ENCODE measurements at regions not wholly inside any gene's neighbourhood (a gene's known extent, or its start where the extent isn't known, plus 50 kb on each side); places are given as distances from the start of the nearest gene placed in this dataset.
"Not testable (repeated sequence)": the region's sequence is repeated elsewhere in the genome, so short reads cannot be mapped to it uniquely, and the experiment has no call there.

GRCh38 chr12:9411616-9412268 lies 196.0 kb downstream of the KLRB1 start:
- DNase-seq (ENCODE audit: low read depth in 2 of 2), result not testable (repeated sequence)

GRCh38 chr12:9407425-9407748 lies 199.2 kb upstream of the PZP start:
- DNase-seq (ENCODE audit: low read depth in 2 of 2), result not testable (repeated sequence)

GRCh38 chr12:9406564-9407424 lies 198.6 kb upstream of the PZP start:
- no peak for DNase-seq (ENCODE audit: low read depth in 2 of 2)

- no peak for DNase-seq (ENCODE audit: low read depth in 2 of 2)
Measured at GRCh38 chr12:9405886-9406563, 197.8 kb upstream of the PZP start.

GRCh38 chr12:9404469-9405260 lies 196.5 kb upstream of the PZP start:
- DNase-seq (ENCODE audit: low read depth in 2 of 2), result no peak

GRCh38 chr12:9404031-9404430 lies 195.8 kb upstream of the PZP start:
- DNase-seq (ENCODE audit: low read depth in 2 of 2), result no peak

GRCh38 chr12:9402432-9403040 lies 194.3 kb upstream of the PZP start:
- DNase-seq (ENCODE audit: low read depth in 2 of 2), result not testable (repeated sequence)

- not testable (repeated sequence) for DNase-seq (ENCODE audit: low read depth in 2 of 2)
Measured at GRCh38 chr12:9396367-9396766, 188.2 kb upstream of the PZP start.

- DNase-seq (ENCODE audit: low read depth in 2 of 2), result not testable (repeated sequence)
Measured at GRCh38 chr12:9395220-9395619, 187.0 kb upstream of the PZP start.

- no peak for DNase-seq (ENCODE audit: low read depth in 2 of 2)
Measured at GRCh38 chr12:9392842-9393241, 184.6 kb upstream of the PZP start.

GRCh38 chr12:9391815-9392214 lies 183.6 kb upstream of the PZP start:
- DNase-seq (ENCODE audit: low read depth in 2 of 2), result no peak

GRCh38 chr12:9390761-9391160 lies 182.6 kb upstream of the PZP start:
- DNase-seq (ENCODE audit: low read depth in 2 of 2), result no peak

- DNase-seq (ENCODE audit: low read depth in 2 of 2), result no peak
Measured at GRCh38 chr12:9389796-9390195, 181.6 kb upstream of the PZP start.

- DNase-seq (ENCODE audit: low read depth in 2 of 2), result no peak
Measured at GRCh38 chr12:9388379-9388778, 180.2 kb upstream of the PZP start.

- DNase-seq (ENCODE audit: low read depth in 2 of 2), result no peak
Measured at GRCh38 chr12:9387450-9387849, 179.3 kb upstream of the PZP start.

GRCh38 chr12:9383585-9383984 lies 175.4 kb upstream of the PZP start:
- no peak for DNase-seq (ENCODE audit: low read depth in 2 of 2)

- no peak for DNase-seq (ENCODE audit: low read depth in 2 of 2)
Measured at GRCh38 chr12:9381619-9382018, 173.4 kb upstream of the PZP start.

- no peak for DNase-seq (ENCODE audit: low read depth in 2 of 2)
Measured at GRCh38 chr12:9380650-9381049, 172.5 kb upstream of the PZP start.

GRCh38 chr12:9379023-9379742 lies 171.0 kb upstream of the PZP start:
- no peak for DNase-seq (ENCODE audit: low read depth in 2 of 2)

GRCh38 chr12:9378430-9378835 lies 170.2 kb upstream of the PZP start:
- no peak for DNase-seq (ENCODE audit: low read depth in 2 of 2)

- no peak for DNase-seq (ENCODE audit: low read depth in 2 of 2)
Measured at GRCh38 chr12:9372202-9372601, 164.0 kb upstream of the PZP start.

Data from fibroblast of skin of left biceps (primary cell).